ENCODE measurements at regions not wholly inside any gene's neighbourhood (a gene's known extent, or its start where the extent isn't known, plus 50 kb on each side); places are given as distances from the start of the nearest gene placed in this dataset.

DNA sequence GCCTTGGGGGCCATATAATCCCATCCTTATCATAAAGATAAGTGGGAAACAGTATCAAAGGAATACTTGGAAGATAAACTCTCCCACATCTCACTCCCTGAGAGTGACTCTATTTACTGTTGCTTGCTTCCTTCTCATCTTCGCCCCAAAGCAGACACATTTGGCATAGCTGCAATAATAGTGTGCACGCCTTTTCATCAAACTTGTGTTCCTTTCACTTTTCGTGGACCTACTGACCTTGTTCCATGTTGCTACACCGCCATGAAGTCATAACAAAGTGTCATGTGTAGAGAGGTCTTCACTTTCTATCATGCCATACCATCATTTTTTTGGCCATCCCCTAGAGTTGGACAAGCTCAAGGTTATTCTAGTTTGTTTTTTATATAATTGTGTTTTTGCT lies 200.0 kb upstream of the MSX2 start:
- DNase-seq: no peak
- ATAC-seq: no peak
- H3K27me3 ChIP-seq: no peaks in the 10 kb centered on the region
- peaks cover 10% of the 10 kb centered on the region for H3K4me1 ChIP-seq
- no peak overlapping the region for H3K4me3 ChIP-seq
- 65 to 69% methylated on average over 4 of the region's 4 CpGs for WGBS, 2 donors
- no peaks in the 10 kb centered on the region for H3K36me3 ChIP-seq (replicated peaks in 1 of 2; ENCODE audit: insufficient read depth in 1 of 2, low read depth in 2 of 2)
- H3K27ac ChIP-seq: no peak overlapping the region
- TF ChIP-seq, protein P1, sequence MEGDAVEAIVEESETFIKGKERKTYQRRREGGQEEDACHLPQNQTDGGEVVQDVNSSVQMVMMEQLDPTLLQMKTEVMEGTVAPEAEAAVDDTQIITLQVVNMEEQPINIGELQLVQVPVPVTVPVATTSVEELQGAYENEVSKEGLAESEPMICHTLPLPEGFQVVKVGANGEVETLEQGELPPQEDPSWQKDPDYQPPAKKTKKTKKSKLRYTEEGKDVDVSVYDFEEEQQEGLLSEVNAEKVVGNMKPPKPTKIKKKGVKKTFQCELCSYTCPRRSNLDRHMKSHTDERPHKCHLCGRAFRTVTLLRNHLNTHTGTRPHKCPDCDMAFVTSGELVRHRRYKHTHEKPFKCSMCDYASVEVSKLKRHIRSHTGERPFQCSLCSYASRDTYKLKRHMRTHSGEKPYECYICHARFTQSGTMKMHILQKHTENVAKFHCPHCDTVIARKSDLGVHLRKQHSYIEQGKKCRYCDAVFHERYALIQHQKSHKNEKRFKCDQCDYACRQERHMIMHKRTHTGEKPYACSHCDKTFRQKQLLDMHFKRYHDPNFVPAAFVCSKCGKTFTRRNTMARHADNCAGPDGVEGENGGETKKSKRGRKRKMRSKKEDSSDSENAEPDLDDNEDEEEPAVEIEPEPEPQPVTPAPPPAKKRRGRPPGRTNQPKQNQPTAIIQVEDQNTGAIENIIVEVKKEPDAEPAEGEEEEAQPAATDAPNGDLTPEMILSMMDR (IDR thresholded peaks at IDR 0.05): no peak
- TF ChIP-seq POLR2A (IDR thresholded peaks at IDR 0.05): no peak
- intact Hi-C loops (cut with DNase I): no loop called here
- no peaks in the 10 kb centered on the region for H3K9me3 ChIP-seq

DNA sequence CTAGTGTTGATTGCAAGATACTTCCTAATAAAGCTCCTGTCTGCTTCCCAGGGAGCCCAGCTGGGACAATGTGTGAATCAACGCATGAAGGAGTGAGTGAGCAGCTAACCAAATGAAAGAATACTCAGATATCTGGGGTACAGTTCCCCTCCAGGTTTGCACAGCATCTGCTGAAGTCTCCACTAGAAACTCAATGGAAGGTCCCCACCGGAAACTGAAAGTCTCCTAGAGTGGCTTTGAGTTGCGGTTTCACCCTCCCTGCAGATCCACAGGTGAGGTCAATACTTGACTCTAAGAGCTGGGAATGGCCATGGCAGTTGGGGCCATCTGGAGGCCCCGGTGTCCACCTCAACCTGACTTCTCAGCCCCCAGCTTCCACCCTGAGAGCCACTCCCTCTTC lies 198.2 kb upstream of the MSX2 start:
- no peak overlapping the region for H3K4me3 ChIP-seq
- ATAC-seq: no peak
- no peaks in the 10 kb centered on the region for H3K36me3 ChIP-seq (replicated peaks in 1 of 2; ENCODE audit: insufficient read depth in 1 of 2, low read depth in 2 of 2)
- WGBS, 2 donors: 68 to 83% methylated on average over 3 to 4 of the region's 4 CpGs
- TF ChIP-seq POLR2A (IDR thresholded peaks at IDR 0.05): no peak
- TF ChIP-seq, protein P1 (IDR thresholded peaks at IDR 0.05): no peak
- no peaks in the 10 kb centered on the region for H3K9me3 ChIP-seq
- intact Hi-C loops (cut with DNase I): no loop called here
- H3K4me1 ChIP-seq: no peaks in the 10 kb centered on the region
- no peak overlapping the region for H3K27ac ChIP-seq
- H3K27me3 ChIP-seq: no peaks in the 10 kb centered on the region
- DNase-seq: no peak

DNA sequence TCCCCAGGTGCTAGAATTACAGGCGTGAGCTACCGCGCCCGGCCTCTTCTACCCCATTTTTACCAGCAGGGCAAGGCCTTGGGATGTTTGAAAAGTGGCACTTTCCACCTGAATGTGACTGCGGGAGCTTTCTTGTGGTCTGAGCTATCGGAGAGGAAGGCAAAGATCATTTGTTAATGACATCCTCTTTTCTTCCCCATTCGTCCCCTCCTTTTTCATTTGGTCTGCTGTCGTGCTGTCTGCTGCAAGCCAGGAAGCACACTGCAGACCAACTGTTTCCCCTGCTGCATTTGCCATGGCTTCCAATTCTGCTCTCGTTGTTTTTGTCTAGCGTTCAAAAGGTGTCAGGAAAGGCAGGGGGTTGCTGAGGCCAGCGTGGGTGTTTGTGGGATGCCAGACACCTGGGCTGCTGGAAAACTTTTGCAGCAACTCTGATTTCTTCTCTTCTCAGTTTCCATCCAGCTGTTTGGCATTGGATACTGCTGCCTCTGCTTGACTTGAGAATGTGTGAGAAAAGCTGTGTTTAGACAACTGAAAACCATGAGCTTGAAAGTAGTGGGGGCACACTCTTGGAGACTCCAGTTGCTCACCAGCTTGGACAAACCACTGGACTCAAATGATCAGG lies 196.4 kb upstream of the MSX2 start:
- WGBS, 2 donors: 46 to 50% methylated on average over 11 of the region's 11 CpGs
- H3K36me3 ChIP-seq (replicated peaks in 1 of 2; ENCODE audit: insufficient read depth in 1 of 2, low read depth in 2 of 2): no peaks in the 10 kb centered on the region
- no peak overlapping the region for H3K4me3 ChIP-seq
- H3K27ac ChIP-seq: no peak overlapping the region
- TF ChIP-seq, protein P1 (IDR thresholded peaks at IDR 0.05): no peak
- no peak for TF ChIP-seq POLR2A (IDR thresholded peaks at IDR 0.05)
- no peaks in the 10 kb centered on the region for H3K4me1 ChIP-seq
- intact Hi-C loops (cut with DNase I): no loop called here
- H3K9me3 ChIP-seq: no peaks in the 10 kb centered on the region
- H3K27me3 ChIP-seq: no peaks in the 10 kb centered on the region
- no peak for ATAC-seq
- DNase-seq: no peak

DNA sequence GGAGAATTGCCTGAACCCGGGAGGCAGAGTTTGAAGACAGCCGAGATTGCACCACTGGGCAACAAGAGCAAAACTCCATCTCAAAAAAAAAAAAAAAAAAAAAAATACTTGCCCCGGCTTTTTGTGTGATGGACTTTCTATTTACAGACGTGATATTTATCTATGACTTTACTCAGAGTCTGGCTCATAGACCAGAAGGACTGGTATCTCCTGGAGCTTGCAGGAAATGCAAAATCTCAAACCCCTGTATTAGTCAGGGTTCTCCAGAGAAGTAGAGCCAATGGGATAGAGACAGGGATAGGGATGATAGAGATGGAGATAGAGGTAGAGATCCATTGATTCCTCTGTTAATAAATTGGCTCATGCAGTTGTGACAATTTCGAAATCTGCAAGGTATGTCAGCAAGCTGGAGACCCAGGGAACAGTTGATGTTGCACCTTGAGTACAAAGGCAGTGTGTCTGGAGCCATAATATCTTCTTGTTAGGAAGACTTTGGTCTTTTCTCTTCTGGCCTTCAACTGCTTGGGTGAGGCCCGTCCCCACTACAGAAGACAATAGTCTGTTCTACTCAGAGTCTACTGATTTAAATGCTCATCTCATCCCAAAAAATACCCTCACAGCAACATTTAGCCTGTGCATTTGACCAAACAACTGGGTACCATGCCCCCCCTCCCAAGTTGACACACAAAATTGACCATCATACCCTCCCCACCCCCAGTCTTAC lies 195.4 kb upstream of the MSX2 start:
- ATAC-seq: no peak
- no peak for DNase-seq
- Histone ChIP-seq H3K4me1 (no peaks in the 10 kb centered on the region), H3K27ac (no peak overlapping the region), H3K9me3 (no peaks in the 10 kb centered on the region), H3K4me3 (no peak overlapping the region), H3K36me3 (replicated peaks in 1 of 2; ENCODE audit: insufficient read depth in 1 of 2, low read depth in 2 of 2) (no peaks in the 10 kb centered on the region), H3K27me3 (no peaks in the 10 kb centered on the region)
- 52 to 64% methylated on average over 6 of the region's 6 CpGs for WGBS, 2 donors
- TF ChIP-seq, protein P1 (IDR thresholded peaks at IDR 0.05): no peak
- TF ChIP-seq POLR2A (IDR thresholded peaks at IDR 0.05): no peak
- intact Hi-C loops (cut with DNase I): no loop called here

Data from body of pancreas (tissue), 4 donors.